Erythroblast (primary cell): ENCODE measurements at regions not wholly inside any gene's neighbourhood (a gene's known extent, or its start where the extent isn't known, plus 50 kb on each side); places are given as distances from the start of the nearest gene placed in this dataset.
A peak's percentile ranks its signal among the peaks of the same experiment; 100 is the strongest.

Experiments
- DNase-seq, 2 experiments: peaks; one replicate each; lab custom pipeline; 2025; lab: John Stamatoyannopoulos, UW
- GATA1 ChIP-seq: IDR thresholded peaks from 2 replicates; pipeline ENCODE4 v1.6.1; 2011; ENCODE audit warnings: low read depth, mild to moderate bottlenecking, control low read depth, low read length, moderate library complexity
- POLR2A ChIP-seq: IDR thresholded peaks from 2 replicates; pipeline ENCODE4 v1.6.1; 2011; ENCODE audit warnings: mild to moderate bottlenecking, low read length

GRCh38 chr4:114383067-114383466 lies 215.5 kb upstream of the UGT8 start:
- no peak for DNase-seq
- no peak for TF ChIP-seq POLR2A

DNA sequence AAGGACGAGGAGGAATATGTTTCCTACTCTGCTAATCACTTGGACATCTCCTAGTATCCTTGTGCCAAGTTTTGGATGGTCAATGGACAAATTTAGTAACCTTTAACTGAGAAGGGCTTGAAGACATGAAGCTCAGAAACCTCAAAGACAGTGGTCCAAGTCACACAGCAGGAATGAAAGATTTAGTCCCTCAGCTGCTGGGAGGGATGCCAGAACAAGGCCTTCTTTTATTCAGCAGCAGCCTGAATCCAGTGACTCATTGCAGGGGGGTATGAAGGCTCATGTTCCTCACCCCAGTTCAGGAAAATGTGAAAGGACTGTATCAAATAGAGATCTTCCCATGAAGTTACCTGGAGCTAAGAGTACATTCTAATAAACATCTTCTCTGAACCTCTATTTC lies 214.9 kb upstream of the UGT8 start:
- TF ChIP-seq POLR2A (no peak), GATA1 (no peak)
- no peak for DNase-seq

- no peak for TF ChIP-seq POLR2A
- TF ChIP-seq GATA1 = no peak
- DNase-seq = peak in 1 of 2 experiments; percentile 13
Measured at GRCh38 chr4:114384629-114385028, 214.0 kb upstream of the UGT8 start.

GRCh38 chr4:114385195-114385985 lies 213.2 kb upstream of the UGT8 start:
- no peak for TF ChIP-seq GATA1
- no peak for TF ChIP-seq POLR2A
- no peak for DNase-seq

DNA sequence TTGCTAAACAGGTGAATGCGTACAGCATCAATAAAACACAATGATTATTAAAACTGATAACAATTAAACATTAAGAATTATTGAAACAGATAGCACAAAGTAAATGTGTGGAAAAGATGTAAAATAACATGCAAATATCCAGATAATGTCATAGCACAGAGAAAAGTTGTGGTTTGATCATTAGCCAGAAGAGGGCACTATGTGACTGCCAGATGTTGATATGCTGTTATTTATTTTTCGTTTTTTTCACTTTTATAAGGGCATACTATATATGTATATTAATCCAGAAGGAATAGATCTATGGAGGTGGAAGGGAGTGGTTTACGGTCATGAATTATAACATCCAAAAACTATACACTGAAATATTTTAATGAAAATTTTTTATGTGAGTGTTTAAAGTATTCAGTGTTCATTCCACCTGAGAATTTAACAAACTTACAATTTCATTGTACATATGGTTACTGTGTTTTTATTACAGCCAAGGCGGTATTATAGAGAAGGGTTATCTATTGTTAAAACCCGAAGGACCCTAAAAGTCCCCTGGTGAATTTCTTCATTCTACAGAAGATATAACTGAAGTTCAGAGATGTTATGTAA lies 211.9 kb upstream of the UGT8 start:
- TF ChIP-seq POLR2A (no peak), GATA1 (no peak)
- peak; percentile 4 to 45 for DNase-seq

- TF ChIP-seq GATA1 = no peak
- no peak for TF ChIP-seq POLR2A
- DNase-seq = no peak
Measured at GRCh38 chr4:114389070-114389685, 209.4 kb upstream of the UGT8 start.

DNA sequence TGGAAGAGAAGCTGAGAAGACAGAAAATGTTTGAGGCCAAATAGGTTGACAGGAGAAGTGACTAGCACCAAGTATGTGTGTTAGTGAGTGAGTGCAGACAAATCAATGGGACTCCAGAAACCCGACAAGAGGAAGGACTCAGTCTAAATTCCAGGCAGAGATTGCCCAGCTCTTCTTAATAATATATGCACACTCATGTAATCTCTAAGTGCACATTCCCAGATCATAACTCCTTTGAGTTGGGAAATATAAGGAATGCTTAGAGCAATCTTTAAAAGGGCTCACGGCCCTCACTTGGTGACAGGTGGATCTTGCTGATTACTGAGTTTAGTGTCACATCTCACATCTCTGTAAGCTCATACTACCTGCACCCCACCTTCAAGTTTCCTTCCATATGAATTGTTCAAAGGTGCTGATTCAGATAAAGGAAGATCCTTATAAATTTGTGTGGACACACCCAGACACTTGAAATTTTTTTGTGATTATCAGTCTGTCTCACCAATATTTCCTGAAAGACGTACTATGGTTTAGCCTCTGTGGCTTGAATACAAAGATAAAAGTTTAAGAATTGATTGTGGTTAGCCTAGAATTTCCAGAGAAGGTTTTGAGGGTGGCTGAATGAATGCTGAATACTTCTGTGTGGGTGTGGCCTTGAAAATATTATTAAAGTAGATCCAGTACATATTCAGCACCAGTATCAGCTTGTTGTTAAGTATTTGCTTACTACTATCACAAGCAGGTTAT lies 205.1 kb upstream of the UGT8 start:
- TF ChIP-seq GATA1 (no peak), POLR2A (no peak)
- DNase-seq = no peak

DNA sequence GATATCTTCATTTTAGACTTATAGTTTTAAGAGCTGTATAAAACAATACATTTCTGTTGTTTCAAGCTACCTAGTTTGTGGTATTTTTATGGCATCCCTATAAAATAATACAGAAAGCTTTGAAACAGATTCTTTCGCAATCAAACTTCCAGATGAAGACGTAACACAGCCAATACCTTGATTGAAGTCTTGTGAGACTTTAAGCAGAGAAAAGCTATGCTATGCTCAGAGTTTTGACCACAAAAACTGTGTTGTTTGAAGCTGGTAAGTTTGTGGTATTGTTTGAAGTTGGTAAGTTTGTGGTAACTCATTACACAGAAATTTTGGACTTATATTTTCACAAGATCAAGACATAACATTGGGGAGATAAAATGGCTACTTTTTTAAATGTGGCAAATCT lies 201.8 kb upstream of the UGT8 start:
- TF ChIP-seq POLR2A (no peak), GATA1 (no peak)
- no peak for DNase-seq

DNA sequence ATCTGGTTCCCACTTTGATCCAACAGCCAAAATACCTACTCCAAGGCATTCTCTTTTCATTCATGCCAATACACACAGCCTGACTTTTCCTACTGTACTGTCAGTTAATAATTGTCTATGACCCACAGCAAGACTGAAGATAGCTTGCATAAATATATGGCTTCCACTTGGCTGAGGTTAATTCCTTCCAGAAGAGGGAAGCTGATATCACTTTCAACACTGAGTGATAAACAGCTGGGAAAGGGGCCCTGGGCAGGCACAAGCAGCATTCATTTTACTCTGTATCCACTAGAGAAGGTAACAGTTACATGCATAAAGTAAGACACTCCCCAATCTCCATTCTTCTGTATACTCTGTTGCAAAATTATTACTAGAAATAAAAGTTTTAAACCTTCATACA lies 200.2 kb upstream of the UGT8 start:
- TF ChIP-seq GATA1 (no peak), POLR2A (no peak)
- no peak for DNase-seq

- no peak for DNase-seq
- no peak for TF ChIP-seq POLR2A
- TF ChIP-seq GATA1 = no peak
Measured at GRCh38 chr4:114399105-114399504, 199.5 kb upstream of the UGT8 start.

- no peak for DNase-seq
- no peak for TF ChIP-seq GATA1
- no peak for TF ChIP-seq POLR2A
Measured at GRCh38 chr4:114400531-114400930, 198.1 kb upstream of the UGT8 start.

- no peak for TF ChIP-seq POLR2A
- TF ChIP-seq GATA1 = no peak
- no peak for DNase-seq
Measured at GRCh38 chr4:114401483-114401882, 197.1 kb upstream of the UGT8 start.

- DNase-seq = no peak
- TF ChIP-seq GATA1 (no peak), POLR2A (no peak)
Measured at GRCh38 chr4:114417214-114417613, 181.4 kb upstream of the UGT8 start.

- TF ChIP-seq GATA1 (no peak), POLR2A (no peak)
- no peak for DNase-seq
Measured at GRCh38 chr4:114420069-114420468, 178.5 kb upstream of the UGT8 start.
